GM12878 (cell line): ENCODE measurements at regions not wholly inside any gene's neighbourhood (a gene's known extent, or its start where the extent isn't known, plus 50 kb on each side); places are given as distances from the start of the nearest gene placed in this dataset.

Experiments used
- ATAC-seq: fragments of 200-7000 bp; cut with Tn5 transposase; 3 replicates; pipeline ENCODE4 v1.9.1; 2020; ENCODE audit warnings: mild to moderate bottlenecking, moderate library complexity
- BruUV-seq: library from RNA; stranded (reverse); fragments of 400-500 nt; replicated peaks from 2 replicates; lab custom pipeline; 2021; lab: Mats Ljungman, UMichigan
- CTCF ChIA-PET: fragments of 300-600 bp; sonication (Branson Sonifier 250); formaldehyde crosslinking; extraction: SDS; loops from one replicate; lab custom pipeline; 2021; ENCODE audit warnings: inconsistent platforms; lab: Yijun Ruan, JAX
- POLR2A ChIA-PET: fragments of 350-600 bp; formaldehyde crosslinking; extraction: SDS; loops from one replicate; lab custom pipeline; 2021; ENCODE audit warnings: inconsistent platforms; lab: Charles Lee
- RAD21 ChIA-PET: fragments of 300-600 bp; sonication (Branson Sonifier 250); formaldehyde crosslinking; loops from one replicate; lab custom pipeline; 2023; ENCODE audit warnings: antibody characterized with exemption; ENCODE audit not compliant: unreplicated experiment; lab: Charles Lee
- SMC1A ChIA-PET: fragments of 300-600 bp; sonication (Branson Sonifier 250); formaldehyde crosslinking; loops from one replicate; lab custom pipeline; 2023; ENCODE audit not compliant: unreplicated experiment, uncharacterized antibody; lab: Charles Lee
- DNase-seq: peaks from one replicate; pipeline ENCODE4 v3.0.0-alpha.2; 2011; ENCODE audit warnings: low read depth, low spot score
- FAIRE-seq: peaks from 3 replicates; lab custom pipeline; 2011; peaks lifted over from hg19 to GRCh38; lab: Jason Lieb, UNC
- H2AFZ ChIP-seq: 2 replicates; pipeline ENCODE4 v1.6.0; 2011; ENCODE audit warnings: low read depth, low read length, control low read depth; ENCODE audit not compliant: control insufficient read depth
- H3K27ac ChIP-seq: 2 replicates; pipeline ENCODE4 v1.5.1; 2011; ENCODE audit warnings: control low read depth; ENCODE audit not compliant: control insufficient read depth, insufficient read depth
- H3K27me3 ChIP-seq, 2 experiments: replicated peaks in 1 of 2; 2 replicates each; pipeline versions ENCODE4 v1.6.0 to v1.6.1; 2011; ENCODE audit warnings: low read length in 1 of 2; ENCODE audit not compliant: control insufficient read depth in 2 of 2, insufficient read depth in 2 of 2
- H3K36me3 ChIP-seq, 2 experiments: 2 replicates each; pipeline ENCODE4 v1.5.1; 2011; ENCODE audit warnings: low read length in 1 of 2; ENCODE audit not compliant: control insufficient read depth in 2 of 2, insufficient read depth in 2 of 2
- H3K4me1 ChIP-seq: 2 replicates; pipeline ENCODE4 v1.6.1; 2011; ENCODE audit warnings: mild to moderate bottlenecking, low read length, moderate library complexity, mixed read lengths; ENCODE audit not compliant: control insufficient read depth, insufficient read depth
- H3K4me2 ChIP-seq: 2 replicates; pipeline ENCODE4 v1.6.0; 2011; ENCODE audit warnings: control low read depth; ENCODE audit not compliant: control insufficient read depth, insufficient read depth
- H3K4me3 ChIP-seq: fragments of 200-600 bp; sonication (generic); 2 replicates; pipeline ENCODE4 v1.5.1; 2016
- H3K79me2 ChIP-seq: 2 replicates; pipeline ENCODE4 v1.6.0; 2011; ENCODE audit warnings: low read length; ENCODE audit not compliant: control insufficient read depth, insufficient read depth
- H3K9ac ChIP-seq: 2 replicates; pipeline ENCODE4 v1.8.0; 2011; ENCODE audit warnings: low read length, control low read depth, mixed read lengths; ENCODE audit not compliant: control insufficient read depth, insufficient read depth
- H3K9me3 ChIP-seq: replicated peaks from 3 replicates; pipeline ENCODE4 v1.5.1; 2011; ENCODE audit warnings: mild to moderate bottlenecking, low read length; ENCODE audit not compliant: control insufficient read depth, insufficient read depth
- H4K20me1 ChIP-seq: 2 replicates; pipeline ENCODE4 v1.6.0; 2011; ENCODE audit not compliant: control insufficient read depth, insufficient read depth
- BACH1 ChIP-seq: fragments of 450-650 bp; IDR thresholded peaks from 2 replicates; pipeline ENCODE4 v1.6.1; 2017; ENCODE audit warnings: mild to moderate bottlenecking, borderline replicate concordance
- MYC ChIP-seq: IDR thresholded peaks from 2 replicates; pipeline ENCODE4 v1.6.1; 2011; ENCODE audit warnings: mild to moderate bottlenecking, low read length, moderate library complexity, inconsistent platforms; ENCODE audit not compliant: insufficient read depth, insufficient replicate concordance, insufficient read length, severe bottlenecking
- POLR2A ChIP-seq: IDR thresholded peaks from 2 replicates; pipeline ENCODE4 v1.6.1; 2011; ENCODE audit warnings: low read depth, mild to moderate bottlenecking, low read length
- YY1 ChIP-seq: IDR thresholded peaks from 2 replicates; pipeline ENCODE4 v1.6.1; 2011; ENCODE audit warnings: low read depth, mild to moderate bottlenecking, low read length
- ZBTB33 ChIP-seq: fragments of 450-650 bp; IDR thresholded peaks from 2 replicates; pipeline ENCODE4 v1.6.1; 2017; ENCODE audit warnings: mild to moderate bottlenecking
- ZNF687 ChIP-seq: fragments of 450-650 bp; IDR thresholded peaks from 2 replicates; pipeline ENCODE4 v1.6.1; 2017; ENCODE audit warnings: mild to moderate bottlenecking, moderate library complexity
- ZZZ3 ChIP-seq: IDR thresholded peaks from 2 replicates; pipeline ENCODE4 v1.6.1; 2011; ENCODE audit warnings: low read depth; ENCODE audit not compliant: control insufficient read depth, insufficient read length
- WGBS: methylation state at CpG from one replicate; pipeline ENCODE4 v1.1.6; 2016; ENCODE audit warnings: low lambda C conversion rate; ENCODE audit not compliant: insufficient replicate concordance, insufficient coverage; ENCODE audit errors: missing lambda C conversion rate; 5-methylcytosine and 5-hydroxymethylcytosine counted together
- in situ Hi-C: fragments of 300-500 bp; cut with MboI; formaldehyde crosslinking; loops from 9 replicates; pipeline ENCODE4 v1.14.3; 2018; ENCODE audit warnings: mixed read lengths
- intact Hi-C: fragments of 100-400 bp; cut with micrococcal nuclease; formaldehyde crosslinking; loops from one replicate; pipeline ENCODE4 v1.14.2; 2022; ENCODE audit not compliant: unreplicated experiment
- TF ChIP-seq, protein P1 (sequence below), 3 experiments: IDR thresholded peaks in 2 of 3; conservative IDR thresholded peaks in 1 of 3; 2 replicates each; pipeline ENCODE4 v1.5.1; 2011; ENCODE audit warnings: low read depth in 3 of 3, low read length in 3 of 3, mild to moderate bottlenecking in 3 of 3, control low read depth in 2 of 3, moderate library complexity in 2 of 3, inconsistent platforms in 1 of 3, mixed read lengths in 1 of 3; ENCODE audit not compliant: control insufficient read depth in 2 of 3, insufficient read depth in 1 of 3; ENCODE audit errors: extremely low read depth in 1 of 3

DNA sequence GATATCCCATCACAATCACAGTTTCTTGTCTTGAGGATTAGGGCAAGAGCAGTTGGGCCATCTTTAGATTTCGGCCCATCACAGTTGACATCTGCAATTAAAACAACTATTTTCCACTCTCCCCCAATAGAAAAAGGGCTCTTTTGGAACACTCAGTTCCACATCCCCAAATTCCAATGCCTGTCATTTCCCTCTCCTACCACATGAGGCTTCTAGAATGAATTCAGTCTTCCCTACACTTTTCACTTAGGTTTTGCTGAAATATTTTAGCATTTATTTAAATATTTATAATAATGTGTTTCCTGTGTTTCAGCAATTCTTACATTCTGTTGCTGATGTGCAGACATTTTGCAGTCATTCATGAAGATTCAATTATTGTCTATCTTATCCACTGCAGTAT lies 118.4 kb downstream of the COX18 start:
- CTCF ChIA-PET = interaction anchor here (0.6 kb wide), 1 partner anchor 1669 kb away, joined by 3 read pairs; no protein-coding TSS in a partner anchor
- no peaks in the 10 kb centered on the region for H3K79me2 ChIP-seq
- 12% methylated on average over 1 of the region's 1 CpG for WGBS
- no peaks in the 10 kb centered on the region for H3K36me3 ChIP-seq
- TF ChIP-seq, protein P1, sequence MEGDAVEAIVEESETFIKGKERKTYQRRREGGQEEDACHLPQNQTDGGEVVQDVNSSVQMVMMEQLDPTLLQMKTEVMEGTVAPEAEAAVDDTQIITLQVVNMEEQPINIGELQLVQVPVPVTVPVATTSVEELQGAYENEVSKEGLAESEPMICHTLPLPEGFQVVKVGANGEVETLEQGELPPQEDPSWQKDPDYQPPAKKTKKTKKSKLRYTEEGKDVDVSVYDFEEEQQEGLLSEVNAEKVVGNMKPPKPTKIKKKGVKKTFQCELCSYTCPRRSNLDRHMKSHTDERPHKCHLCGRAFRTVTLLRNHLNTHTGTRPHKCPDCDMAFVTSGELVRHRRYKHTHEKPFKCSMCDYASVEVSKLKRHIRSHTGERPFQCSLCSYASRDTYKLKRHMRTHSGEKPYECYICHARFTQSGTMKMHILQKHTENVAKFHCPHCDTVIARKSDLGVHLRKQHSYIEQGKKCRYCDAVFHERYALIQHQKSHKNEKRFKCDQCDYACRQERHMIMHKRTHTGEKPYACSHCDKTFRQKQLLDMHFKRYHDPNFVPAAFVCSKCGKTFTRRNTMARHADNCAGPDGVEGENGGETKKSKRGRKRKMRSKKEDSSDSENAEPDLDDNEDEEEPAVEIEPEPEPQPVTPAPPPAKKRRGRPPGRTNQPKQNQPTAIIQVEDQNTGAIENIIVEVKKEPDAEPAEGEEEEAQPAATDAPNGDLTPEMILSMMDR (IDR thresholded peaks at IDR 0.05 in 2 of 3, conservative IDR thresholded peaks at IDR 0.05 in 1 of 3; ENCODE audit: control insufficient read depth in 2 of 3, extremely low read depth in 1 of 3, insufficient read depth in 1 of 3, low read depth in 3 of 3, low read length in 3 of 3) = 0 out of 6 replicates have a peak, but pooled peaks of 1 of the 3 experiments have one; percentile 4
- TF ChIP-seq ZZZ3 (no peak), POLR2A (no peak)
- no peaks in the 10 kb centered on the region for H3K9me3 ChIP-seq
- no peak overlapping the region for H3K9ac ChIP-seq
- ATAC-seq (no peak), FAIRE-seq (no peak), DNase-seq (no peak)
- no peak overlapping the region for H3K4me3 ChIP-seq
- no peaks in the 10 kb centered on the region for H3K4me1 ChIP-seq
- no TSS peak for BruUV-seq
- in situ Hi-C loops = no loop called here
- SMC1A ChIA-PET = interaction anchor here (1.1 kb wide), 1 partner anchor 68 kb away, joined by 3 read pairs; no protein-coding TSS in a partner anchor
- H4K20me1 ChIP-seq = no peaks in the 10 kb centered on the region
- POLR2A ChIA-PET = no interaction called here
- H3K4me2 ChIP-seq = no peak overlapping the region
- H3K27me3 ChIP-seq = no peaks in the 10 kb centered on the region
- intact Hi-C loops = no loop called here
- RAD21 ChIA-PET = no interaction called here
- H3K27ac ChIP-seq = no peak overlapping the region
- no peak overlapping the region for H2AFZ ChIP-seq

GRCh38 chr4:72948080-72948479 lies 121.4 kb downstream of the COX18 start:
- DNase-seq (no peak), ATAC-seq (no peak), FAIRE-seq (no peak)
- Histone ChIP-seq H3K4me3 (no peak overlapping the region), H3K27me3 (no peaks in the 10 kb centered on the region), H3K9ac (no peak overlapping the region), H3K4me1 (no peaks in the 10 kb centered on the region), H3K27ac (no peak overlapping the region), H2AFZ (no peak overlapping the region), H3K36me3 (no peaks in the 10 kb centered on the region), H3K4me2 (no peak overlapping the region), H3K9me3 (no peaks in the 10 kb centered on the region; the same call in 2 of the 3 replicates), H4K20me1 (no peaks in the 10 kb centered on the region), H3K79me2 (no peaks in the 10 kb centered on the region)
- ChIA-PET CTCF (interaction anchor here (1.1 kb wide), 1 partner anchor 10 kb away, joined by 3 read pairs; no protein-coding TSS in a partner anchor), SMC1A (no interaction called here), POLR2A (no interaction called here), RAD21 (no interaction called here)
- in situ Hi-C loops (no loop called here), intact Hi-C loops (no loop called here)
- BruUV-seq = no TSS peak
- WGBS = 40% methylated on average over 1 of the region's 1 CpG
- TF ChIP-seq YY1 (no peak), BACH1 (no peak), ZBTB33 (no peak), ZNF687 (no peak), ZZZ3 (no peak), MYC (no peak)
